Thoracic aorta (tissue), 2 donors: ENCODE measurements at regions not wholly inside any gene's neighbourhood (a gene's known extent, or its start where the extent isn't known, plus 50 kb on each side); places are given as distances from the start of the nearest gene placed in this dataset.

Experiments used
- ATAC-seq: fragments of 150-250 bp; one replicate; pipeline ENCODE4 v1.8.0; 2017; ENCODE audit warnings: low read depth; ENCODE audit not compliant: insufficient number of reproducible peaks, low FRiP score
- DNase-seq: peaks from one replicate; pipeline ENCODE4 v3.0.0-alpha.2; 2020; ENCODE audit warnings: low spot score
- H3K27ac ChIP-seq, 2 donors: fragments of 200-600 bp; sonication (generic); 1 replicate in 1 of 2; 2 replicates in 1 of 2; pipeline ENCODE4 v1.5.1; 2016; ENCODE audit warnings: mild to moderate bottlenecking in 2 of 2, moderate library complexity in 2 of 2
- H3K27me3 ChIP-seq: fragments of 200-600 bp; sonication (generic); replicated peaks from 2 replicates; pipeline ENCODE4 v1.6.0; 2016; ENCODE audit warnings: mild to moderate bottlenecking; ENCODE audit not compliant: insufficient read depth
- H3K36me3 ChIP-seq: fragments of 200-600 bp; sonication (generic); one replicate; pipeline ENCODE4 v1.5.1; 2016
- H3K4me1 ChIP-seq, 2 donors: fragments of 200-600 bp; sonication (generic); 1 replicate in 1 of 2; 2 replicates in 1 of 2; pipeline versions ENCODE4 v1.5.1 to v1.6.0; 2016; ENCODE audit warnings: low read depth in 2 of 2, mild to moderate bottlenecking in 1 of 2; ENCODE audit not compliant: control insufficient read depth in 1 of 2
- H3K4me3 ChIP-seq: fragments of 200-600 bp; sonication (generic); 2 replicates; pipeline ENCODE4 v1.5.1; 2016; ENCODE audit warnings: mild to moderate bottlenecking
- H3K9me3 ChIP-seq: fragments of 200-600 bp; sonication (generic); 2 replicates; pipeline ENCODE4 v1.5.1; 2016
- TF ChIP-seq, protein P1 (sequence below): fragments of 200-600 bp; sonication (generic); IDR thresholded peaks from one replicate; pipeline ENCODE4 v1.5.1; 2019; ENCODE audit warnings: antibody characterized with exemption

DNA sequence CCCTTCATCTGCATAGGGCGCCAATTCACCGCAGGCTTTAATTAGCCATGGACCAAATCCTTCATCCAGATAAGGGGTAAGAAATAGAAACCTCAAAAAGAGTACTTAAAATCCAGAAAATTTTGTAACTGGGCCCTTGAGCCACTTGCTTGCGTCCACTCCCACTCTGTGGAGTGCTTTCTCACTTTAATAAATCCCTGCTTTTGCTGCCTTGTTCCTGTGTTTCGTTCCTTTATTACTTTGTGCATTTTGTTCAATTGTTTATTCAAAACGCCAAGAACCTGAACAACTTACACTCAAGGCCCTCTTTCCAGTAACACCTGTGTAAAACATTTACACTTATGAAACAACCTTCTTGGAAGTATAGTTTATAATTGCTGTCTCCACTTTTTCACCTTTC, 66.5 kb downstream of the HMHB1 start:
- no peaks in the 10 kb centered on the region for H3K4me1 ChIP-seq
- no peak for DNase-seq

DNA sequence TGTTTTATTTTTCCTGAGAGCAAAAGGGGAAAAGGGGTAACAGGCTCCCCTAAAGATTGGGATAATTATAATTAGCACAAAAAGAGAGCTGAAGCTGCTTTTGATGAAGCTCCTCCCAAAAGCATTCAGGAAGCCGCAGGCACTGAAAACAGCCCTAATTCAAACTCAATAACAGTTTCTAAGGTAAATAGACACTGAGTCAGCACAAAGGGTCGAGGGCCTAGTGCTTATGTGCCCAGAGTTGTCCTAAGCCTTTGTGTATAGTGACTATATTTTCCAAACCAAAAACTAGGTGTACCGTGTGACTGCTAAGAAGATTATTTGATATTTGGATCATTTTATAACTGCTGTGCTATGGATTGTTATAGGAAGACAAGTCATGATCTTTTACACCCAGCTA, 67.7 kb downstream of the HMHB1 start:
- Histone ChIP-seq H3K9me3 (no peaks in the 10 kb centered on the region), H3K4me3 (no peak overlapping the region), H3K36me3 (no peaks in the 10 kb centered on the region), H3K27me3 (no peaks in the 10 kb centered on the region), H3K4me1 (no peaks in the 10 kb centered on the region), H3K27ac (no peak overlapping the region)
- no peak for ATAC-seq
- TF ChIP-seq, protein P1, sequence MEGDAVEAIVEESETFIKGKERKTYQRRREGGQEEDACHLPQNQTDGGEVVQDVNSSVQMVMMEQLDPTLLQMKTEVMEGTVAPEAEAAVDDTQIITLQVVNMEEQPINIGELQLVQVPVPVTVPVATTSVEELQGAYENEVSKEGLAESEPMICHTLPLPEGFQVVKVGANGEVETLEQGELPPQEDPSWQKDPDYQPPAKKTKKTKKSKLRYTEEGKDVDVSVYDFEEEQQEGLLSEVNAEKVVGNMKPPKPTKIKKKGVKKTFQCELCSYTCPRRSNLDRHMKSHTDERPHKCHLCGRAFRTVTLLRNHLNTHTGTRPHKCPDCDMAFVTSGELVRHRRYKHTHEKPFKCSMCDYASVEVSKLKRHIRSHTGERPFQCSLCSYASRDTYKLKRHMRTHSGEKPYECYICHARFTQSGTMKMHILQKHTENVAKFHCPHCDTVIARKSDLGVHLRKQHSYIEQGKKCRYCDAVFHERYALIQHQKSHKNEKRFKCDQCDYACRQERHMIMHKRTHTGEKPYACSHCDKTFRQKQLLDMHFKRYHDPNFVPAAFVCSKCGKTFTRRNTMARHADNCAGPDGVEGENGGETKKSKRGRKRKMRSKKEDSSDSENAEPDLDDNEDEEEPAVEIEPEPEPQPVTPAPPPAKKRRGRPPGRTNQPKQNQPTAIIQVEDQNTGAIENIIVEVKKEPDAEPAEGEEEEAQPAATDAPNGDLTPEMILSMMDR = no peak
- DNase-seq = no peak

More for the DNA sequence above, 66.5 kb downstream of the HMHB1 start:
- Histone ChIP-seq H3K4me3 (no peak overlapping the region), H3K36me3 (no peaks in the 10 kb centered on the region), H3K27me3 (no peaks in the 10 kb centered on the region), H3K27ac (no peak overlapping the region), H3K9me3 (no peaks in the 10 kb centered on the region)
- ATAC-seq = no peak
- TF ChIP-seq, protein P1 = no peak

DNA sequence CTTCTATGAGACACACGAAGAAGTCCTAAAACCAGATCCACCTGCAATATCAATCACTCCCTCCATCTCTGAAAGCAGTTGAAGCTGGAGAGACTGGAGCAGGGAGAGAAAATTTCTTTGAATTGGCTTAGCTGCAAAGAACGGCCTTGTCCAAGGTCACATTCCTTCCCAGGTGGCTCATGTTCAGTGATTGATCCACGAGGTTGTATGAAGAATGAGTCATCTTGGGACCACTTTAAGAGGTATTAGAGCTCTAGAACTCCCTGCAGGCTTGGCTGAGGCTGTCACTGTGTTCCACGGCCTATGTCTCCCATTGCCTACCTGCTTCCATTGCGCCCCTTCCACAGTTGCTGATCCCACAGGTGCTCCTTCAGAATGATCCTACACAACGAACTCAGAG, 68.2 kb downstream of the HMHB1 start:
- TF ChIP-seq, protein P1 = no peak
- ATAC-seq (no peak), DNase-seq (no peak)
- Histone ChIP-seq H3K27ac (no peak overlapping the region), H3K9me3 (no peaks in the 10 kb centered on the region), H3K4me3 (no peak overlapping the region), H3K36me3 (no peaks in the 10 kb centered on the region), H3K4me1 (no peaks in the 10 kb centered on the region), H3K27me3 (no peaks in the 10 kb centered on the region)

DNA sequence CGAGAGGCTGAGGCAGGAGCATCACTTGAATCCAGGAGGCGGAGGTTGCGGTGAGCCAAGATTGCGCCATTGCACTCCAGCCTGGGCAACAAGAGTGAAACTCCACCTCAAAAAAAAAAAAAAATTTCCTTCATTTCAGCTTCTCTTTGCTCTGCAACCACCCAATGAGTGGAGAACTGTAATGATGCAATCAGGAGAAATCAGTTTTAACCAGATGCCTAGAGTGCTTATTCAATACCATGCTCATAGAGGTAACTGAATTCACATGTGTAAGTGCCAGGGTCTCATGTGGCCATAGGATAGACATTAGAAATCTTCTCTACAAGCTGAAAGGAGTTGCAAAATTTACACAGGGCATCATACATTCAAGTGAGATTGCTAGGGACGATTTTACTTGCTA, 70.6 kb downstream of the HMHB1 start:
- Histone ChIP-seq H3K4me1 (peaks cover 16 to 19% of the 10 kb centered on the region in 2 donors), H3K4me3 (no peak overlapping the region), H3K27ac (no peak overlapping the region), H3K36me3 (no peaks in the 10 kb centered on the region), H3K9me3 (no peaks in the 10 kb centered on the region), H3K27me3 (no peaks in the 10 kb centered on the region)
- DNase-seq (no peak), ATAC-seq (no peak)
- TF ChIP-seq, protein P1 = no peak

DNA sequence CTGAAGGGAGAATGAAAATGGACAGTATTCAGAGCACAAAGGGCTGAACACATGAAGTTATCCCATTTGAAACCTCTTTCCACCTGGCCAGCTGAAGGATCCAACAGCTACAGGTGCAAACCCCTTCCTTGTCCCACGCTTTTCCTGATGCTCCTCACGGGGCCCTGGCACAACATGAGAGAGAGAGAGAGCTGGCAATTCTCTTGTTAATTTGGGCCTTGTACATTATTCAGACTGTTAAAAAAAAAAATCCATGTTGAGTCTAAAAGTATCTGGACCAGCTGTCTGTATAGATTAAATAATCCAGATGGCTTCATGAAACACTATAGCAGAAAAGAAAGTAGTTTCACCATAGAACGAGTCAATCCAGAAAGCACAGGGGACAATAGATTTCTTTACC, 74.1 kb downstream of the HMHB1 start:
- Histone ChIP-seq H3K9me3 (no peaks in the 10 kb centered on the region), H3K27me3 (no peaks in the 10 kb centered on the region), H3K4me3 (peak overlapping the region; percentile 50), H3K4me1 (peaks cover 19 to 29% of the 10 kb centered on the region in 2 donors), H3K27ac (no peak overlapping the region), H3K36me3 (no peaks in the 10 kb centered on the region)
- DNase-seq = no peak
- no peak for ATAC-seq
- TF ChIP-seq, protein P1 = no peak
